HEK293 (cell line): ENCODE measurements at regions not wholly inside any gene's neighbourhood (a gene's known extent, or its start where the extent isn't known, plus 50 kb on each side); places are given as distances from the start of the nearest gene placed in this dataset.

ENCODE experiments used
- CTCF ChIA-PET: fragments of 350-600 bp; formaldehyde crosslinking; extraction: SDS; loops from one replicate; lab custom pipeline; 2021; ENCODE audit warnings: antibody characterized with exemption; lab: Yijun Ruan, JAX
- POLR2A ChIA-PET: fragments of 300-600 bp; formaldehyde crosslinking; extraction: SDS; loops from one replicate; lab custom pipeline; 2020; ENCODE audit warnings: antibody characterized with exemption, inconsistent platforms; lab: Yijun Ruan, JAX
- H3K27ac ChIP-seq: fragments of 200-500 bp; sonication (Bioruptor generic); 2 replicates; pipeline ENCODE4 v1.5.1; 2014; ENCODE audit warnings: low read depth, low read length, control low read depth, inconsistent platforms; ENCODE audit errors: extremely low read depth
- H3K36me3 ChIP-seq, 2 experiments: fragments of 200-500 bp in 1 of 2; sonication (Bioruptor generic) in 1 of 2; 1 replicate in 1 of 2; 2 replicates in 1 of 2; pipeline ENCODE4 v1.5.1; 2014 to 2017; ENCODE audit warnings: inconsistent platforms in 2 of 2, low read length in 2 of 2; ENCODE audit not compliant: control insufficient read depth in 2 of 2, insufficient read depth in 1 of 2
- H3K4me1 ChIP-seq: fragments of 200-500 bp; sonication (Bioruptor generic); 2 replicates; pipeline ENCODE4 v1.5.1; 2014; ENCODE audit warnings: mild to moderate bottlenecking, low read length, inconsistent platforms; ENCODE audit not compliant: control insufficient read depth, insufficient read depth
- H3K4me3 ChIP-seq: 2 replicates; pipeline ENCODE4 v1.5.1; 2011; ENCODE audit warnings: low read depth, mild to moderate bottlenecking, control low read depth, low read length, moderate library complexity
- H3K9me3 ChIP-seq: fragments of 200-500 bp; sonication (Bioruptor generic); 2 replicates; pipeline ENCODE4 v1.5.1; 2014; ENCODE audit warnings: low read depth, low read length, inconsistent platforms; ENCODE audit not compliant: control insufficient read depth, insufficient read depth
- FEZF1 ChIP-seq: fragments of 450-650 bp; formaldehyde crosslinking; IDR thresholded peaks from 2 replicates; pipeline ENCODE4 v1.5.1; 2016; ENCODE audit warnings: missing biosample characterization, missing genetic modification characterization
- GLIS2 ChIP-seq: fragments of 450-650 bp; formaldehyde crosslinking; IDR thresholded peaks from 2 replicates; pipeline ENCODE4 v1.5.1; 2016; ENCODE audit warnings: missing biosample characterization, missing genetic modification characterization
- KLF10 ChIP-seq: fragments of 450-650 bp; IDR thresholded peaks from 2 replicates; pipeline ENCODE4 v1.5.1; 2018; ENCODE audit warnings: missing biosample characterization, mild to moderate bottlenecking, missing genetic modification characterization
- PRDM2 ChIP-seq: fragments of 450-650 bp; formaldehyde crosslinking; IDR thresholded peaks from 2 replicates; pipeline ENCODE4 v1.5.1; 2016; ENCODE audit warnings: missing biosample characterization, missing genetic modification characterization, borderline replicate concordance
- SP2 ChIP-seq: fragments of 450-650 bp; formaldehyde crosslinking; IDR thresholded peaks from 2 replicates; pipeline ENCODE4 v1.5.1; 2016; ENCODE audit warnings: missing biosample characterization, missing genetic modification characterization
- SP7 ChIP-seq: fragments of 450-650 bp; formaldehyde crosslinking; IDR thresholded peaks from 2 replicates; pipeline ENCODE4 v1.5.1; 2016; ENCODE audit warnings: missing biosample characterization, missing genetic modification characterization
- YY1 ChIP-seq: fragments of 450-650 bp; formaldehyde crosslinking; IDR thresholded peaks from 2 replicates; pipeline ENCODE4 v1.5.1; 2018; ENCODE audit warnings: missing biosample characterization, missing genetic modification characterization
- ZBTB20 ChIP-seq: fragments of 450-650 bp; formaldehyde crosslinking; IDR thresholded peaks from 2 replicates; pipeline ENCODE4 v1.5.1; 2016; ENCODE audit warnings: missing biosample characterization, missing genetic modification characterization
- ZEB2 ChIP-seq: fragments of 450-650 bp; formaldehyde crosslinking; IDR thresholded peaks from 2 replicates; pipeline ENCODE4 v1.5.1; 2016; ENCODE audit warnings: missing biosample characterization, missing genetic modification characterization
- ZNF140 ChIP-seq: fragments of 450-650 bp; formaldehyde crosslinking; IDR thresholded peaks from 2 replicates; pipeline ENCODE4 v1.5.1; 2016; ENCODE audit warnings: missing biosample characterization, missing genetic modification characterization
- ZNF248 ChIP-seq: fragments of 450-650 bp; formaldehyde crosslinking; IDR thresholded peaks from 2 replicates; pipeline ENCODE4 v1.5.1; 2017; ENCODE audit warnings: missing biosample characterization, missing genetic modification characterization
- ZNF426 ChIP-seq: fragments of 450-650 bp; formaldehyde crosslinking; IDR thresholded peaks from 2 replicates; pipeline ENCODE4 v1.5.1; 2017; ENCODE audit warnings: missing biosample characterization, missing genetic modification characterization, mild to moderate bottlenecking, inconsistent platforms, moderate library complexity
- ZNF488 ChIP-seq: fragments of 450-650 bp; formaldehyde crosslinking; IDR thresholded peaks from 2 replicates; pipeline ENCODE4 v1.5.1; 2016; ENCODE audit warnings: missing biosample characterization, missing genetic modification characterization
- ZNF549 ChIP-seq: fragments of 450-650 bp; IDR thresholded peaks from 2 replicates; pipeline ENCODE4 v1.5.1; 2018; ENCODE audit warnings: missing biosample characterization, missing genetic modification characterization, mild to moderate bottlenecking, inconsistent platforms, moderate library complexity
- ZNF610 ChIP-seq: fragments of 450-650 bp; formaldehyde crosslinking; IDR thresholded peaks from 2 replicates; pipeline ENCODE4 v1.5.1; 2016; ENCODE audit warnings: missing biosample characterization, missing genetic modification characterization, borderline replicate concordance
- ZNF639 ChIP-seq: fragments of 450-650 bp; formaldehyde crosslinking; IDR thresholded peaks from 2 replicates; pipeline ENCODE4 v1.5.1; 2016; ENCODE audit warnings: missing biosample characterization, missing genetic modification characterization
- ZNF654 ChIP-seq: fragments of 450-650 bp; formaldehyde crosslinking; IDR thresholded peaks from 2 replicates; pipeline ENCODE4 v1.5.1; 2016; ENCODE audit warnings: low read depth, missing biosample characterization, missing genetic modification characterization
- ZNF658 ChIP-seq: fragments of 450-650 bp; formaldehyde crosslinking; IDR thresholded peaks from 2 replicates; pipeline ENCODE4; 2016; ENCODE audit warnings: missing biosample characterization, missing genetic modification characterization
- ZNF830 ChIP-seq: fragments of 450-650 bp; IDR thresholded peaks from 2 replicates; pipeline ENCODE4 v1.5.0; 2018; ENCODE audit warnings: missing biosample characterization, missing genetic modification characterization, low read depth, mild to moderate bottlenecking, moderate library complexity

GRCh38 chr9:135267191-135267809 is 179.8 kb downstream of the OLFM1 start:
- ChIA-PET POLR2A (no interaction called here), CTCF (no interaction called here)

GRCh38 chr9:135268031-135268430 is 180.6 kb downstream of the OLFM1 start:
- H3K9me3 ChIP-seq = no peaks in the 10 kb centered on the region
- no peak for TF ChIP-seq ZNF426
- TF ChIP-seq GLIS2 (tag by site-specific recombination) = no peak
- no peak for TF ChIP-seq ZNF610
- no peak for TF ChIP-seq ZNF140 (tag by site-specific recombination)
- TF ChIP-seq ZNF549 (tag by site-specific recombination) = no peak
- TF ChIP-seq FEZF1 (tag by site-specific recombination) = no peak
- no peak for TF ChIP-seq SP7
- no peak for TF ChIP-seq SP2 (tag by site-specific recombination)
- no peak for TF ChIP-seq ZNF639
- no peak for TF ChIP-seq ZNF658
- no peak for TF ChIP-seq KLF10 (tag by site-specific recombination)
- no peak for TF ChIP-seq ZNF488 (tag by site-specific recombination)
- no peak for TF ChIP-seq ZEB2
- no peak for TF ChIP-seq ZNF830
- no peak for TF ChIP-seq YY1
- H3K27ac ChIP-seq = no peak overlapping the region
- no peak overlapping the region for H3K4me3 ChIP-seq
- H3K36me3 ChIP-seq = no peaks in the 10 kb centered on the region
- ChIA-PET POLR2A (no interaction called here), CTCF (interaction anchor here (0.5 kb wide), 1 partner anchor 564 kb away, joined by 3 read pairs; no protein-coding TSS in a partner anchor)
- no peaks in the 10 kb centered on the region for H3K4me1 ChIP-seq

More at GRCh38 chr9:135267191-135267809, 179.8 kb downstream of the OLFM1 start:
- H3K9me3 ChIP-seq = no peaks in the 10 kb centered on the region
- no peaks in the 10 kb centered on the region for H3K4me1 ChIP-seq
- no peak overlapping the region for H3K4me3 ChIP-seq
- no peaks in the 10 kb centered on the region for H3K36me3 ChIP-seq
- no peak overlapping the region for H3K27ac ChIP-seq
- TF ChIP-seq PRDM2 (tag by site-specific recombination) = no peak
- no peak for TF ChIP-seq ZNF654
- no peak for TF ChIP-seq ZNF248
- peak; percentile 60; the same call in 1 of the 2 replicates for TF ChIP-seq ZBTB20 (tag by site-specific recombination)
